ENCODE measurements at regions not wholly inside any gene's neighbourhood (a gene's known extent, or its start where the extent isn't known, plus 50 kb on each side); places are given as distances from the start of the nearest gene placed in this dataset.

DNA sequence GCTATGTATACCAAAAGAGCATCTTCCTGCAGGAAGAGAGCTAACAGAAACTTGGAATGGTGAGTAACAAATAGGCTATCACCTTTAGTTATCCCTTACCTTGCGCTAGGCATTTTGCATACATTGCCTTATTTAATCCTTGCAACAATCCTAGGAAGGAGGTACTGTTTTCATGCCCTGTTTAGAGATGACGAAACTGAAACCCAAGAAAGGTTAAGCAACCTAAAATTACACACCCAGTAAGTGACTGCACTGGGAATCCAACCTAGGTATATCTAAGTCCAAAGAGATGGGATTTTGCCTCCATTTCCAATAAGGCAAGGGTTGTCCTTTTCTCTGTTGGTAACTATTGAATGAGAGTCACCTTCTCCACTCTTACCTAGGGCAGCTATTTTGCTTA is 144.5 kb downstream of the TM2D1 start:
- 83 to 100% methylated on average over 1 to 2 of the region's 2 CpGs for WGBS, 2 experiments (ENCODE audit: insufficient coverage in 2 of 2)
- Histone ChIP-seq H3K4me3 (ENCODE audit: extremely low read depth, insufficient read depth, low read length, poor library complexity, severe bottlenecking) (no peak overlapping the region), H3K4me1 (ENCODE audit: control insufficient read depth, insufficient read depth, low read length, poor library complexity, severe bottlenecking) (no peaks in the 10 kb centered on the region), H3K9me3 (ENCODE audit: control insufficient read depth, low read length) (no peaks in the 10 kb centered on the region), H3K36me3 (ENCODE audit: control insufficient read depth, insufficient read depth, low read length) (no peaks in the 10 kb centered on the region), H3K27ac (ENCODE audit: low read depth, low read length, severe bottlenecking) (no peak overlapping the region)

DNA sequence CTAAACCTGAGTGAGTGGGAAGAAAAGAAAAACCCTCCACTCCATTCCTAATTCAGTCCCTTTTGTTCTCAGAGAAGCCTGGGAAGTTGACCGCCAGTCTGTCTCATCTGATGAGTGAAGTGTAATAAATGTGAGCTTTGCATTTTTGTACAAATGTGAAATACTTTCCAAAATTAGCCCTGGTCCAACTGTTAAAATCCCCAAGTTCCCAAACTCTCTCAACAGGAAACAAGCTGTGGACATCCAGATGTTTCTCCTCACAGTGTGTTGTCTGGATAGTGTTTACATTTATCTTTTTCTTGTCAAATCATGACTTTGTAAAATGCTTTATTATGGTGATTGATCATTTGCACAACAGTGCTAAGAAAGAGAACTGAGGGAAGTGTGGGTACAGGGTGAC is 145.1 kb downstream of the TM2D1 start:
- WGBS, 2 experiments (ENCODE audit: insufficient coverage in 2 of 2) = no CpG with 5 or more reads among the region's 1 CpG
- Histone ChIP-seq H3K36me3 (ENCODE audit: control insufficient read depth, insufficient read depth, low read length) (no peaks in the 10 kb centered on the region), H3K4me3 (ENCODE audit: extremely low read depth, insufficient read depth, low read length, poor library complexity, severe bottlenecking) (no peak overlapping the region), H3K4me1 (ENCODE audit: control insufficient read depth, insufficient read depth, low read length, poor library complexity, severe bottlenecking) (no peaks in the 10 kb centered on the region), H3K9me3 (ENCODE audit: control insufficient read depth, low read length) (no peaks in the 10 kb centered on the region), H3K27ac (ENCODE audit: low read depth, low read length, severe bottlenecking) (no peak overlapping the region)

DNA sequence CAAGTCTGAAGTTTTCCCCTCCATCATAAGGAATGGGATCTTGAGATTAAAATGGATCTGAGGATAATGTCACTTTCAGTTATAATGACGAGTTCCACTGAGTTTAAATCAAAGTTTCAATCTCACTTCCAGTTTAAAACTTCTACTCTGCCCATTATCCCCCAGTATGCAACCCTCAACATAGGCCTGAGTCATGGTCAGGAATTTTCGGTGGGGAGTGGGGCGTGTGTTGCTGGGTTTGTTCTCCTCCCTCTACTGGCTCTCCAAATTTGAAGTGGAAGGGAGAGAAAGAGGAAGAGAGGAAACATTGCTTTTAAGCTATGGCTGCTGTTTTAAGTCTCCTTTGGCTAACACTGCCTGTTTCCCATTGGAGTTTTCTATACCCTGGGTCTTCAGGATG is 152.9 kb downstream of the TM2D1 start:
- Histone ChIP-seq H3K36me3 (ENCODE audit: control insufficient read depth, insufficient read depth, low read length) (no peaks in the 10 kb centered on the region), H3K9me3 (ENCODE audit: control insufficient read depth, low read length) (no peaks in the 10 kb centered on the region), H3K27ac (ENCODE audit: low read depth, low read length, severe bottlenecking) (no peak overlapping the region), H3K4me3 (ENCODE audit: extremely low read depth, insufficient read depth, low read length, poor library complexity, severe bottlenecking) (no peak overlapping the region), H3K4me1 (ENCODE audit: control insufficient read depth, insufficient read depth, low read length, poor library complexity, severe bottlenecking) (no peaks in the 10 kb centered on the region)
- WGBS, 2 experiments (ENCODE audit: insufficient coverage in 2 of 2) = 80% methylated on average over 1 of the region's 3 CpGs; no CpG with 5 or more reads in 1 of the 2 experiments

DNA sequence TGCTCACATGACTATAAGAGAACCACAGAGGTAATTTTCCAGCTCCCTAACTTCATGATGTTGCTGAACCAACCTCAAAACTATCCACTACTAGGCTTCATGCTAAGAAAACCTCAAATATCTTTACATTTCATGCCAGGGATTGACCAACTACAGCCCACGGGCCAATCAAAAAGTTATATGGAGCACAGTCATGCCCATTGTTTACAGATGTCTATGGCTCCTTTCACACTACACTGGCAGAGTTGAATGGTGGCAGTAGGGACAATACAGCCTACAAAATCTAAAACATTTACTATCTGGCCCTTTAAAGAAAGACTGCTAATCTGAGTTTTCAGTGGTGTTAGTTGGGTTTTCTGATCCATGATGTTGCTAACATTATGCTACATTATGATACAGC is 154.8 kb downstream of the TM2D1 start:
- Histone ChIP-seq H3K4me3 (ENCODE audit: extremely low read depth, insufficient read depth, low read length, poor library complexity, severe bottlenecking) (no peak overlapping the region), H3K4me1 (ENCODE audit: control insufficient read depth, insufficient read depth, low read length, poor library complexity, severe bottlenecking) (no peaks in the 10 kb centered on the region), H3K36me3 (ENCODE audit: control insufficient read depth, insufficient read depth, low read length) (no peaks in the 10 kb centered on the region), H3K9me3 (ENCODE audit: control insufficient read depth, low read length) (peaks cover 15% of the 10 kb centered on the region), H3K27ac (ENCODE audit: low read depth, low read length, severe bottlenecking) (no peak overlapping the region)
- WGBS, 2 experiments (ENCODE audit: insufficient coverage in 2 of 2) = 100% methylated on average over 1 of the region's 1 CpG; no CpG with 5 or more reads in 1 of the 2 experiments

DNA sequence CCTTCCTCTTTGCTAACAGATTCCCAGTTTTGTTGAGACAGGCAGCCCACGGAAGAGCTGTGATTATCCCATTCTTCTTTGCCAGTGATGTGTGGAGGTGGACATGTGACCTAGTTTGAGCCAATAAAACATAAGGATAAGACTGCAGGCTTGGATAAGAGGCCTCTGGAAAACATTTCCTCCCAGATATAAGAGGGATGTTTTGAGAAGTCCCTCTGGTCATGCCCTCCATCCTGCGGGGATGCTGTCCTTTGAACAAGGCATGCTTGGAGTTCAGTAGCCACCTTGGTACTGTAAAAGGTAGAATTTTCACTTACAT is 155.7 kb downstream of the TM2D1 start:
- no peak overlapping the region for H3K27ac ChIP-seq (ENCODE audit: low read depth, low read length, severe bottlenecking)
- peaks cover 16% of the 10 kb centered on the region for H3K9me3 ChIP-seq (ENCODE audit: control insufficient read depth, low read length)
- no peaks in the 10 kb centered on the region for H3K36me3 ChIP-seq (ENCODE audit: control insufficient read depth, insufficient read depth, low read length)
- WGBS, 2 experiments (ENCODE audit: insufficient coverage in 2 of 2) = 100% methylated on average over 1 of the region's 2 CpGs; no CpG with 5 or more reads in 1 of the 2 experiments
- no peak overlapping the region for H3K4me3 ChIP-seq (ENCODE audit: extremely low read depth, insufficient read depth, low read length, poor library complexity, severe bottlenecking)
- H3K4me1 ChIP-seq (ENCODE audit: control insufficient read depth, insufficient read depth, low read length, poor library complexity, severe bottlenecking) = no peaks in the 10 kb centered on the region

DNA sequence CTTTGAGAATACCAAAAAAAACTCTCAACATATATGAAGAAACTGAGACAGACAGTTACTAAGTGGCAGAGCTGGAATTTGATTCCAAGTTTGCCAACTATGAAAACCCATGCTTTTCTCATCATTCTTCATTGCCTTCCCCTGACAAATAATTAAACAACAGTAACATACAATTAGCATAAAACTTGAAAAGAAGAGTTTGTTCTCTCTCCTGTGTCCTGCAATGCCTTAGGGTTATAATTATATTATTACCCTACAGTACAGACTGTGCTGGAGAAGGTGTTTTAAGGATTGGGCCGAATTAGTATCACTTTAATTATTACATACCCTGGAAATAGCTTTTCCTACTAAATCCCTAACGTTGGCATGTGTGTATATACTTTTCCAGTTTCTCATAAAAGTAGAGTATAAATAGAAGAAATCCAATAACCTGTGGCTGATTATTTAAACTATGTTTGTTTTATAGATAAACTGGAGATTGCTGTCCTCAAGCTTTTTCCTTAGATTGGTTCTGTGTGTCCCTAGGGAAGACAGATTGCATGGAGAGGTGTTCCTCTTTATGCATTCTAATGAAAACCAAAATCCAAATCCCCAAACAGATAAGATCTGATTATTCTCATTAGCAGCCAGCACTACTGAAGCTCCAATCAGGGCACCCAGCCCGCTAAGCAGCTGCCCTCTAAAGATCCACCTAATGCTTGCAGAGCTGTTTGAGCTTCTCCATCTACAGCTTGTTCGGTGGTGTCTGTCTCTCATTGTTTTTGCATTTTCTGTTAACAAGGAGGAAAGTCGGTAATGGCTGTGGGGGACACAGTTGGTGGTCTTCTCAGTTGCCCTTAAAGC is 156.3 kb downstream of the TM2D1 start:
- Histone ChIP-seq H3K4me1 (ENCODE audit: control insufficient read depth, insufficient read depth, low read length, poor library complexity, severe bottlenecking) (no peaks in the 10 kb centered on the region), H3K9me3 (ENCODE audit: control insufficient read depth, low read length) (peaks cover 16% of the 10 kb centered on the region), H3K36me3 (ENCODE audit: control insufficient read depth, insufficient read depth, low read length) (no peaks in the 10 kb centered on the region), H3K4me3 (ENCODE audit: extremely low read depth, insufficient read depth, low read length, poor library complexity, severe bottlenecking) (no peak overlapping the region), H3K27ac (ENCODE audit: low read depth, low read length, severe bottlenecking) (no peak overlapping the region)
- WGBS, 2 experiments (ENCODE audit: insufficient coverage in 2 of 2) = 77 to 100% methylated on average over 1 to 3 of the region's 5 CpGs

DNA sequence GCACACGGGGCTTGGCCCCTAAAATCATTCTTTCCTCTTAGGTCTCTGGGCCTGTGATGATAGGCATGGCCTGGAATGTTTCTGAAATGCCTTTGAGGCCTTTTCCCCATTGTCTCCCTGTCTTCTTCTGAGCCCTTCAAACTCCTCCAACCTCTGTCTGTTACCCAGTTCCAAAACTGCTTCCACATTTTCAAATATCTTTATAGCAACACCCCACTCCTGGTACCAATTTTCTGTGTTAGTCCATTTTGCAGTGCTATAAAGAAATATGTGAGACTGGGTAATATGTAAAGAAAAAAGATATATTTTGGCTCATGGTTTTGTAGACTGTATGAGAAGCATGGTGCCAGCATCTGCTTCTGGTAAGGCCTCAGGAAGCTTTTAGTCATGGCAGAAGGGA is 158.8 kb downstream of the TM2D1 start:
- Histone ChIP-seq H3K27ac (ENCODE audit: low read depth, low read length, severe bottlenecking) (no peak overlapping the region), H3K4me1 (ENCODE audit: control insufficient read depth, insufficient read depth, low read length, poor library complexity, severe bottlenecking) (no peaks in the 10 kb centered on the region), H3K9me3 (ENCODE audit: control insufficient read depth, low read length) (peaks cover 16% of the 10 kb centered on the region), H3K36me3 (ENCODE audit: control insufficient read depth, insufficient read depth, low read length) (no peaks in the 10 kb centered on the region), H3K4me3 (ENCODE audit: extremely low read depth, insufficient read depth, low read length, poor library complexity, severe bottlenecking) (no peak overlapping the region)
- 85% methylated on average over 1 of the region's 1 CpG; no CpG with 5 or more reads in 1 of the 2 experiments for WGBS, 2 experiments (ENCODE audit: insufficient coverage in 2 of 2)

DNA sequence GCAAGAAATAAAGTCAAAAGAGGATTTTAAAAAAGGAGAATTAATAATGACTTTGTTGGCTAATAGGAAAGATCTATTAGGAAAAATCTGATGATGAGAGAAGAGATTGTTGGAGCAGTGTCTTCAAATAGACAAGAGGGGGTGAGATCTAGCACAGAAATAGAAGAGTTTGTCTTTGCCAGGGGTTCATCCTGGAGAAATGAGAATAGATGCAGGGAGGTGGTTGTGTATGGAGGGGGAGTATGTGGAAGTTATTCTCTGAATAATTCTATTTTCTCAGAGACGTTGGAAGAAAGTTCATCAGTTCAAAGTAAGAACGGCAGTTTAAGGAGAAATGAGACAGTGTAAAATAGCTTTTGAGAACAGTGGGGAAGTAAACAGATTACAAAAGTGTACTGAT is 161.3 kb downstream of the TM2D1 start:
- no peaks in the 10 kb centered on the region for H3K4me1 ChIP-seq (ENCODE audit: control insufficient read depth, insufficient read depth, low read length, poor library complexity, severe bottlenecking)
- no peaks in the 10 kb centered on the region for H3K36me3 ChIP-seq (ENCODE audit: control insufficient read depth, insufficient read depth, low read length)
- no peak overlapping the region for H3K4me3 ChIP-seq (ENCODE audit: extremely low read depth, insufficient read depth, low read length, poor library complexity, severe bottlenecking)
- H3K27ac ChIP-seq (ENCODE audit: low read depth, low read length, severe bottlenecking) = no peak overlapping the region
- H3K9me3 ChIP-seq (ENCODE audit: control insufficient read depth, low read length) = peaks cover 16% of the 10 kb centered on the region
- 84 to 100% methylated on average over 2 of the region's 2 CpGs for WGBS, 2 experiments (ENCODE audit: insufficient coverage in 2 of 2)

DNA sequence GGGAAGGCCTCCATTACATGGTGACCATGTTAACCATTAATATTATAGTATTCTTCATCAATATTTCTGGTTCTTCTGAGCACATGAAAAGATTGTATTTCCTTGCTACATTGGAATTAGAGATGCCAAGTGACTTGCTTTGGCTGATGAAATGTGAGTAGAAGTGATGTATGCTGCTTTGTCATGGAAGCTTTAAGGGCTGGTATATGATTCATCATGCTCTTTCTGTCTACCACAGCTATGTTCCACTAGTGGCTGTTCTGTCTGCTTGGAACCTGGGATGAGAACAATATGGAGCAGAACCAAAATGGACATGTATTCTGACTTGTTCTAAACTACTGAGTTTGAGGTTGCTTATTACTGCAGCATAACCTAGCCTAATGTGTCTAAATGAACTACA is 163.3 kb downstream of the TM2D1 start:
- H3K27ac ChIP-seq (ENCODE audit: low read depth, low read length, severe bottlenecking) = no peak overlapping the region
- peaks cover 15% of the 10 kb centered on the region for H3K9me3 ChIP-seq (ENCODE audit: control insufficient read depth, low read length)
- H3K36me3 ChIP-seq (ENCODE audit: control insufficient read depth, insufficient read depth, low read length) = no peaks in the 10 kb centered on the region
- no peak overlapping the region for H3K4me3 ChIP-seq (ENCODE audit: extremely low read depth, insufficient read depth, low read length, poor library complexity, severe bottlenecking)
- no peaks in the 10 kb centered on the region for H3K4me1 ChIP-seq (ENCODE audit: control insufficient read depth, insufficient read depth, low read length, poor library complexity, severe bottlenecking)

DNA sequence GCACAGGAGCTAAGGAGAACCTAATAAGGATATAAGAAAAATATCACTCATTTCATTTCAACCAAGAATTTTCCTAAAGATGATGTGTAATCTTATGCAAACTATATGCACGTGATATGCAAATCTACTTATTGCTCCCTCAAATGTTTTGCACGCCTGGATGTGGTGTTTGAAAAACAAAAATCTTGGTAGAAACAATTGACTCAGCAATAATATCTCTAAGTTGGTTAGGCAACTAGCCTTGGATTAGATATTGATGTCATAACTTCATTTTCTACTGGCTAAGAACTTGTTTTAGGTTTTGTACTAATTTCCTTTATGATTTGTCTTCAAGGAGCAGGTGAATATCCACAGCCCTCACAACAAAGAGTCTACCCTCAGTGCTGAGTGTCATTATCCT is 164.6 kb downstream of the TM2D1 start:
- H3K27ac ChIP-seq (ENCODE audit: low read depth, low read length, severe bottlenecking) = no peak overlapping the region
- no peaks in the 10 kb centered on the region for H3K36me3 ChIP-seq (ENCODE audit: control insufficient read depth, insufficient read depth, low read length)
- H3K4me3 ChIP-seq (ENCODE audit: extremely low read depth, insufficient read depth, low read length, poor library complexity, severe bottlenecking) = no peak overlapping the region
- WGBS, 2 experiments (ENCODE audit: insufficient coverage in 2 of 2) = 80% methylated on average over 1 of the region's 2 CpGs; no CpG with 5 or more reads in 1 of the 2 experiments
- no peaks in the 10 kb centered on the region for H3K4me1 ChIP-seq (ENCODE audit: control insufficient read depth, insufficient read depth, low read length, poor library complexity, severe bottlenecking)
- H3K9me3 ChIP-seq (ENCODE audit: control insufficient read depth, low read length) = peaks cover 12% of the 10 kb centered on the region

DNA sequence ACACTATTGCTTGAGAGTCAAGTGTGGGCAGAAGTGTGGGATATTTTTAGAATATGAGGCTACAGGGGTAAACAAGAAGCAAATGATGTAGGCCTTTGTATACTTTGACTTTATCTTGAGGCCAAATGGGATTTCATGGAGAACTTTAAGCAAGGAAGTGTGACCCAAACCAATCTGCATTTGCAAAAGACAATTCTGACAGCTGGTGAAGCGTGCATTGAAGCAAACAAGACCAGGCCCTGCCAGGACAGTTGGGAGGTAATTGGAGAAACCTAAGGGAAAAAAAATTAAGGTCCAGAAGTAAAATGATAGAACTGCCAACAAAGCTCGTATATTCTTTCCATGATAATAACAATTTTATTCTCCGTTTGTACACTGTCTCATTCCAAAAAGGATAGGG is 168.3 kb downstream of the TM2D1 start:
- 86 to 100% methylated on average over 1 of the region's 3 CpGs for WGBS, 2 experiments (ENCODE audit: insufficient coverage in 2 of 2)
- Histone ChIP-seq H3K4me1 (ENCODE audit: control insufficient read depth, insufficient read depth, low read length, poor library complexity, severe bottlenecking) (no peaks in the 10 kb centered on the region), H3K27ac (ENCODE audit: low read depth, low read length, severe bottlenecking) (no peak overlapping the region), H3K36me3 (ENCODE audit: control insufficient read depth, insufficient read depth, low read length) (no peaks in the 10 kb centered on the region), H3K4me3 (ENCODE audit: extremely low read depth, insufficient read depth, low read length, poor library complexity, severe bottlenecking) (no peak overlapping the region), H3K9me3 (ENCODE audit: control insufficient read depth, low read length) (peaks cover 10% of the 10 kb centered on the region)
